Right kidney (tissue), 1 donor: ENCODE measurements at regions not wholly inside any gene's neighbourhood (a gene's known extent, or its start where the extent isn't known, plus 50 kb on each side); places are given as distances from the start of the nearest gene placed in this dataset.
"Not testable (repeated sequence)": the region's sequence is repeated elsewhere in the genome, so short reads cannot be mapped to it uniquely, and the experiment has no call there.

Experiments
- DNase-seq: peaks from one replicate; pipeline ENCODE4 v3.0.0-alpha.2; 2016

DNA sequence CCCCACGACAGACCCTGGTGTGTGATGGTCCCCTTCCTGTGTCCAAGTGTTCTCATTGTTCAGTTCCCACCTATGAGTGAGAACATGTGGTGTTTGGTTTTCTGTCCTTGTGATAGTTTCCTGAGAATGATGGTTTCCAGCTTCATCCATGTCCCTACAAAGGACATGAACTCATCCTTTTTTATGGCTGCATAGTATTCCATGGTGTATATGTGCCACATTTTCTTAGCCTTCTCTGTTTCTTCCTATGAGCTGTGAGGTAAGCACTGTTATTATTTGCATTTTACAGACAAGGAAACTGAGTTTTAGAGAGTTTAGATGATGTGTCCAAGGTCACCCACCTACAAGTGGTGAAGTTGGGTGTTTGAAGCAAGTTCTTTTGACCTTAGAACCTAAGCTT lies 51.1 kb upstream of the BNC1 start:
- DNase-seq = not testable (repeated sequence)

DNA sequence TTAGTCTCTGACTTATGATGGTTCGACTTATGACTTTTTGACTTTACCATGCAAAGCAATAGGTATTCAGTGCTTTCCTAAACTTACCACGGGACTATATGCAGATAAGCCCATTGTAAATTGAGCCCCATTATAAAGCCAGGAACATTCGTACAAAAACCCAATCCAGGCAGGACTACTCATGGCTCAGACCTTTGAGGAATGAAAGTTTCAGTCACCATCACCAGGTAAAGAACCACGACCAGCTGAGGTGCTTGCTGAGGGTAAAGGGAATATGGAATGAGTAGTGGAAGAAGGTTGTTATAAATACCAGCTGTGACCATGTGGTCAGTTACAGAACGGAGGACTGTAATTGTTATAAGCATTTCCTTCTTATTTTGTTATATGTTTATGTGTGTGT lies 54.9 kb upstream of the BNC1 start:
- no peak for DNase-seq

DNA sequence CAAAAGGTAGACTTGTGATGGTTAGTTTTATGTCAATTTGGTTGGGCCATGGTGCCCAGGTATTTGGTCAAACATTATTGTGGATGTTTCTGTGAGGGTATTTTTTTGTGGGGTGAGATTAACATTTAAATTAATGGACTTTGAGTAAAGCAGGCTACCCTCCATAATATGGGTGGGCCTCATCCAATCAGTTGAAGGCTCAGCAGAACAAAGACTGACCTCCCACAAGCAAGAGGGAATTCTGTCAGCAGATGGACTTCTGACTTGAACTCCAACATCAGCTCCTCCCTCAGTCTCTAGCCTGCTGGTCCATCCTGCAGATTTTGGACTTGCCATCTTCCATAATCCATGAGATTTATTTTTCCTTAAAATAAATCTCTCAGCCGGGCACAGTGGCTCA lies 55.6 kb upstream of the BNC1 start:
- no peak for DNase-seq

DNA sequence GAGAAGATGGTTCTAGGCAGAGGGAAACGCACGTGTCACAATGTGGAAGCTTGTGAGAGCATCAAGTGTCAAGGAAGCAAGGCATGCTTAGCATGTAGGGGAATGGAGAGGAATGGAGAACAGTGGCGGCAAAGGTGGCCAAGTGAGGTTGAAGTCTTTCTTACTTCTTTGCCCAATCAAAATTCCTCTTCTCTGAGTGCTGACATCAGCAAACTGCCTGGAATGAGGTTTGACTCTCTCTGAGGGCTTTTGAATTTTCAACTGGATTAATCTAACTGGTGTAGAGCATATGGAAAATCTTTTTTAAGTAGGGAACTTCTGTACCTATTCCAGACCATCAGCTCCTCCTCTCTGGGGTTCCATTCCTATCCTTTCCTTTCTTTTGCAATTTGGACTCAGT lies 61.9 kb upstream of the BNC1 start:
- no peak for DNase-seq

DNA sequence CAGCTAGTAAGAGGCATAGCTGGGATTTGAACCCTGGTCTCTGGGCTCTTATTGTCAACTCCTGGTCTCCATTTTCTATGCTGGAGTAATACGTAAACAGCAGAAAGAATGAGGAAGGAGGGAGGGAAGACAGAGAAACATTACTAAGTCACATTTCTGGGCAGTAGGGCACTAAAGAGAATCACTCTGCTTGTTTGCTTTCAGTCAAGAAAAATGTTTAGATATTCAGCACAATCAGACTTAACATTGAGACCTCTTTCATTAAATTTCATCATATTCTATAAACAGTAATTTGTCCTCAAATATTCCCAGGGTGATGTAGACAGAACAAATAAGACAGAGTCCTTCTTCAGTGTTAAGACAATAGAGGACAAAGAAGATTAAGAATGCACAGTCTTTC lies 67.7 kb upstream of the BNC1 start:
- DNase-seq = no peak

DNA sequence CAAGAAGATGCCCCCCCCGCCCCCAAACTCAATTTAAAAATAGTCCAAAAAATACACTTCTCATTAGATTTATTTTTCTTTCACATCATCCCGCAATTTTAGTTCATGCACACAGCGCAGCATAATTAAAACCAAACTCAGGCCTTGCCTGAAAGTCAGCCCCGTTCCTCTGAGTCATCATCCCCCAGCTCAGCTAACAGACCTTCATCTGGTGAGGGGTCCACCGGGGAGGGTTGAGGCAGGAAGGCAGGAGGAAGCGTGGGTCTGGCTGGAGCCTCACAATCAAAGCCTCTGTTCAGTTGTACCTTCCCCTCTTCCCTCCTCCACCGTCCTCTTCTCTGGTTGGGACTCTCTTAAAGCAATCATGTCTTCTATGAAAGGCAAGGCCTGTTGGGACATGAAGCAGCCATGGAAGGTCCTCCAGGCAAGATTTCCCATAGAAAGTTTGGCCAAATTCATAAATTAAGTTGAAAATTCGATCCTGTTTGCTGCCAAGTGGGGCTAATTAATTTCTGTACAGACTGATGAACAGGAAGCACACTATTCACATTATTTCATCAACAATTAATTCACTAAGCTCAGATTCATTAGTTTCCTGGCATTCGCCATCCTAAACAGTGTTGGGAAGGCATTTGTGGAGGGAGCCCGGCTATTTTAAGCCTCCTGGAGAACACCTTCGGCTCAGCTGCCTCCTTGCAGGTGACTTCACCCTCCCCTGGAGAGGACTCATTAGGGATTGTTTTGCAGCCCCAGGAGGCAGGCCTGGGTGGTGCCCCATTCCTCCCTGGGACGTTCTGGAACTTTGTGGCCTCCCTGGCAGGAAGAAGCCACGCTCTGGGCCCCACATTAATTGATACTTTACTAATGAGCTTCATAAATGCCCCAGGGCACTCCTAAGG lies 72.3 kb upstream of the BNC1 start:
- no peak for DNase-seq

DNA sequence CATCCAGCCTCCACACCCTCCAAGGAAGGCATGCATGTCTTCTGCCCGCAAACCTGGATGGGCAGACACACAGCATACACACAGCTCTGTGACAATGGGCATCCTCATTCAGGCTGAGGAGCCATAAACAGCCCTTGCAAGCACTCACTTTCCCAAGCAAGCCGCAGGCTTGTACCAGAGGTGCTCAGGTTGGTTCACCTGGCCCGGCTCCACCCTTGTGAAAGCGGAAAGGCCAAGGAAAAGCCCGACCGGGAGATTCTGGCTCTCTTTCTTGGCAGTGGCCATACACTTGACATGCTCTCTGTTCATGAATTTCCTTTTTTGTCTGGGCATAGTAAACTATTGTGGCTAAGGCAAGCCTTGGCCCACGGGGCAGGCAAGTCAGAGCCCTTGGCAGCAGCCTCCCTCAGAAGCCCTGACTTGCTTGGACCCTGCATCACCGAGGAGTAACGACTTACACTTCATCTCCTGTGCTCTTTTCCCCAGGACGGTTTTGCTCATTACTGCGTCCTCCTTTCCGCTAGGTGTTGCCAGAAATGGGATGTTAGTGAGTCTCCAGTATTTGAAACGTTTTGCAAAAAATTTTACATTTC lies 74.6 kb upstream of the BNC1 start:
- no peak for DNase-seq

DNA sequence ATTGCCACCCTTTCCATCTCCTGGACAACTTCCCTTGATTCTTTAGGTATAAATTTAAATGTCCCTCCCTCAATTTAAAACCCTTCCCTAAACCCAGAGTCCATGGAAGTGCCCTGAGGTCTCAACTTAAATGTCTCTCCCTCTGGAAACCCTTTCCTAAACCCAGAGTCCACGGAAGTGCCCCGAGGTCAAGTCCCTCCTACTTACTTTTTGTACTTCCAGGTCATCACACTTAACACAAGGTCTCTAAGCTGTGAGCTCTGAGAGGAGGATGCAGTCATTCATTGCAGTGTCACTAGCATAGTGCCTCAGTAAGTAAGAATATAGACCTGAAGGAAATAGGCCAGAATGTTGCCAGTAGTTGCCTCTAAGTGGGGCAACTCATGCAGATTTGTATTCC lies 78.2 kb upstream of the BNC1 start:
- no peak for DNase-seq

DNA sequence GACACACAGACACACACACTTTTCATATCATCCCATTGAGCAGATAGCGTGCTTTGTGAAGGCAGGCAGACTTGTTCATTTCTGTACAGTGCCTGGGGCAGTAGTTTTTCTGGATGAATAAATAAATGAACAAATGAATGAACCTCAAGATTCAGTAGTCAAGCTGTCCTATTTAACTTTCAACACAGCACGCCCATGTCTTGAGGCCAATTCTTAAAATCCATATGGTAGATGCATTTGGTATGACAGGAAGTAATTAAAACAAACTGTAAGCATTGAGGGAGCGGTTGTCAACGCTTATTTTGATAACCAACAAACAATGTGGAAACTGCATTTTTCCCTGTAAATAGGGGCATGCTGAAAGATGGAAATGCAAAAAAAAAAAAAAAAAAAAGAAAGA lies 80.0 kb upstream of the BNC1 start:
- DNase-seq = no peak

DNA sequence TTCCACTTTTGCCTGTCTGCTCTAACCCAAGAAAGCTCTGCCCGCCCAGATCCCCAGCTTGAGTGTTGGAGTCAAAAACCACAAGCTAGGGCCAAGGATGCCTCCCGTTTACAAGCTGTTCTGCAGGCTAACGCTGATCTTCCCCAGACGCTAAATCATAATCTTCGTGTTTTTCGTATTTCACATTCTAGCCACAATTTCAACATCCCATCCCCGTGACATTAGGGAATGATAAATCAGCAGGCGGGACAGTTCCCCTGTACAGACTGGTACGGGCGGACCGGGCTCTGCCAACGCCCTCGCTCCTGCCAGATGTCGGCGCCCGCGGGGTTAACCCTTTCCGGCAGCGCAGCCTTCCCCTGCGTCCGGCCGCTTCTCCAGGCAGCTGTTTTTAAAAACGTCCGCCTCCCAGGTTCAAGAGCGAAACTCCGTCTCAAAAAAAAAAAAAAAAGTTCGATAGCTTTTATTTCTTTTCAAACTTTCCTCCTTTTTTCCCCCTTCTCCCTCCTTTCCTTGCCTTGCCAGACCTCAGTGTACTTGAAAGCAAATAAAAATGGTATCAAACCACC lies 81.0 kb upstream of the BNC1 start:
- peak; percentile 70 for DNase-seq

DNA sequence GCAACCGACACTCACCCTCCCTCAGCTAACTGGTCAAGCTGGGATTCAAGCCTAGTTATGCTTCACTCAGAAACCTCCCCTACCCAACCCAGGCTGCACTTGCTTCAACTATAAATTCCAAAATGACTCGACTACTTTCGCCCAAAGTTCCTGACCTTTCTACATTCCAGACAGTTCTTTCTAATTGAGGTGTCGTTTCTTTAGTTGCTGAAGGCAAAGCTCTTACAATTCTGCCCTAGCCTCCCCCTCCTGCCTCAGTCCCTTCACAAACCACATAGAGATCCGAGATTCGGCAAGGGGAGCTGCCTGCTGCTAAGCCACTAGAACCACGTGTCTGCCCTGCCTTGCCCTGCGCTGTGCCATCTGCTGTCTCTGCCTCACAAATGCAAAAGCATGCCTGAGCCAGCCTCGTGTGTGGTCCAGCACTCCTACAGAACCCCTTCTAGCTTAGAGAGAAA lies 74.7 kb upstream of the SH3GL3 start:
- no peak for DNase-seq

DNA sequence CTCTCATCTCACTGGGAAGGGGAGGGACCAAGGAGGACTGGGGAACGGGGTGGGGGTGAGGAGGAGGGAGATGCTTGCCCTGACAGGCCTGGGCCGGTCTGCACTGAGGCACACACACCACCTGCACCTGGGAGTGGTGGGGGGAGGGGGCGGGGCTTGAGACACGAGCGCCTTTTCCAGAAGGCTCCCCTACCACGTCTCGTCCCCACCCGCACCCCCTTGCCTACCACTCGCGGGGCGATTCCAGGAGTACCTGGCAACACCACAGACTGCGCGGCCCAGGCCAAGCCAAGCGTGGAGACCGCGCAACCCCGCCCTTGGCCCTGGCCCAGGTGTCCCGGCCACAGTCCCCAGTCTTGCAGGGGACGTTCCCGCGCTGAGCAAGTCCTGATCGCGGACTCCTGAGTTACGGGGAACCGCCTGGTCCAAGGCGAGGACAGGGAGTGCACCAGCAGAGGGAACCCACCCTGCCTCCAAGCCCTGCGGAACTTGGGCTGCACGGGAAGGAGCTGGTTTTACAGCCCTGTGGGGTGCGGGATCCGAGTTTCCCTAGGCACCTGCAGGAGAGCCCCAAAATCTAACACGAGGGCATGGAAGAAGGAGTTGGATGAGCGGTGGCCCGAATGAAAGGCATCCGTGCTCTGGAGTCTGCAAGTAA lies 68.1 kb upstream of the SH3GL3 start:
- DNase-seq = peak; percentile 31

DNA sequence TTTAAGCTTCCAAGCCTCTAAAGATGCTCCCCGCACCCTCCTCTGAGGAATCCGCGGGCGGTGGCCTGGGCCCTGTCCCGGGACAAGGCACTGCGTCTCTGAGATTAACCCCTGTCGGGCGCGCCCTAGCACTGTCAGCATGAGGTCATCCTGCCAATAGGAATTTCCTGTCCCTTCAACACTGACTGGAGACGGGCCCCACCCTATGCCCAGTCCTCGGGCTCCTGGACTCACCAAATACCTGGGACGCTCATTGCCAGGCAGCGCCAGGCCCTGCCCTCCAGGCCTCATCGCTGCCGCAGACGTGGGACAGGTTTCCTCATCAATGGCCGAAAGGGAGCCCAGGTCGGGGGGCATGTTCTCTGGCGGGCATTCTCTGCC lies 67.6 kb upstream of the SH3GL3 start:
- no peak for DNase-seq

DNA sequence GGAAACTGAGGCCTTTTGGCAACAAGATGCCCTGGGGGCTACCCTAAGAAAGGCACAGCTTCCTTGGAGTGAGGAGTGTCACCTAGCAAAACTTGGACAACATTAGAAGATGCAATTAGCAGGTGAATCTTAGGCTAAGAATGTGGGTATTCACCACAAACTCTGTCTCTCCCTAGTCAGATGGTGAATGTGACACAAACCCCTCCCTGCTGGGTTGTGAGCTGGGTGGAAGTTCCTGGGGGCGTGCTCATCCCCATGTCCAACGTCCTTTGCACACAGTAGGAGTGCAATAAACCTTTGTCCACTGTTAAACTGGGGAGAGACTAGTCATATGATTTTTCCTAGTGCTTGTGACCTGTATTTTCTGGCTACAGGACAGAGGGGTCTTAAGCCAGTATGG lies 67.1 kb upstream of the SH3GL3 start:
- no peak for DNase-seq

DNA sequence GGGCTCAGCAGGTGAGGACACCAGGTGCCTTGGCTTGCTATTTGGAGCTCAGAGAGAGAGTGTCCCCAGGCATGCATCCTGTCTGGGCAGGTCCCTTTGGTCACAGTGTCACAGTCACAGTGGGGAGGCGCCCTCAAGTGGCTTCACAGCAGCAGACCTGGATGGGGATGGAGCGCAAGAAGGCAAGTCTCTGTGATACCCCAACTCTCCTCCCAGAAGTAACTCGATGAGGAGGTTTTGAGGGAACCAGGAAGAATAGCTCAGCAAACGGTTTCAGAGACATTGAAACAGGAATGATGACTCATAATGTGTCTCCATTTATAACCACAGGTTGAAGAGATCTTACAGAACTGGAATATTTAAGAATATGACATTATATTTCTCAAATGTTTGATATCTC lies 66.5 kb upstream of the SH3GL3 start:
- no peak for DNase-seq

DNA sequence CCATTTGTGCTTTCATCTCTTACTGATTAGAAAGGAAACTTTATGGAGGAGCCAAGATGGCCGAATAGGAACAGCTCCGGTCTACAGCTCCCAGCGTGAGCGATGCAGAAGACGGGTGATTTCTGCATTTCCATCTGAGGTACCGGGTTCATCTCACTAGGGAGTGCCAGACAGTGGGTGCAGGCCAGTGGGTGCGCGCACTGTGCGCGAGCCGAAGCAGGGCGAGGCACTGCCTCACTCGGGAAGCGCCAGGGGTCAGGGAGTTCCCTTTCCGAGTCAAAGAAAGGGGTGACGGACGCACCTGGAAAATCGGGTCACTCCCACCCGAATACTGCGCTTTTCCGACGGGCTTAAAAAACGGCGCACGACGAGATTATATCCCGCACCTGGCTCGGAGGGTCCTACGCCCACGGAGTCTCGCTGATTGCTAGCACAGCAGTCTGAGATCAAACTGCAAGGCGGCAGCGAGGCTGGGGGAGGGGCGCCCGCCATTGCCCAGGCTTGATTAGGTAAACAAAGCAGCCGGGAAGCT lies 63.5 kb upstream of the SH3GL3 start:
- DNase-seq = not testable (repeated sequence)

DNA sequence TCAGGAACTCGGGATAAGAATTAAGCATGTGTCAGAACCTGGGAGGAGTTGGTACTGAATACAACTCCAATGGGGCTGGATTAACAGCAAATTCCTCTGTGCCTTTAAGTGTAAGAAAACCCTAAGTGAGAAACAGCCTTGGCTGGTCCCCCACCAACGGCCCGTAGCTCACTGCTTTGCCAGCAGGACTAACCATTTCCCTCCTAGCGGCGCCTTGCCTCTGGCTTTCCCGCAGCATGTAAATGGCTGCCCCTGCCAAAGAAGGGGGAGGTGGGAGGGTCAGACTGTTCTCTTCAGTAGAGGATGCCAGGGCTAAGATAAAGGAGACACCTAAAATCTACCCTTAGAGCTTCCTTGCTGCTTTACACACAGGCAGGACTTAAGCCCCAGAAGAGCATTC lies 51.0 kb upstream of the SH3GL3 start:
- DNase-seq = no peak
